Mammary epithelial cell (primary cell): ENCODE measurements at regions not wholly inside any gene's neighbourhood (a gene's known extent, or its start where the extent isn't known, plus 50 kb on each side); places are given as distances from the start of the nearest gene placed in this dataset.

Experiments used
- EZH2 ChIP-seq: IDR thresholded peaks from 2 replicates; pipeline ENCODE4 v1.6.1; 2012; ENCODE audit warnings: low read length, inconsistent platforms, borderline replicate concordance
- TF ChIP-seq, protein P1 (sequence below), 2 donors: IDR thresholded peaks in 1 of 2; conservative IDR thresholded peaks in 1 of 2; 2 replicates each; pipeline ENCODE4 v1.5.1; 2011 to 2012; ENCODE audit warnings: inconsistent platforms in 2 of 2, low read length in 2 of 2, mild to moderate bottlenecking in 2 of 2, control low read depth in 1 of 2, low read depth in 1 of 2; ENCODE audit not compliant: insufficient read depth in 1 of 2; ENCODE audit errors: extremely low read depth in 1 of 2

DNA sequence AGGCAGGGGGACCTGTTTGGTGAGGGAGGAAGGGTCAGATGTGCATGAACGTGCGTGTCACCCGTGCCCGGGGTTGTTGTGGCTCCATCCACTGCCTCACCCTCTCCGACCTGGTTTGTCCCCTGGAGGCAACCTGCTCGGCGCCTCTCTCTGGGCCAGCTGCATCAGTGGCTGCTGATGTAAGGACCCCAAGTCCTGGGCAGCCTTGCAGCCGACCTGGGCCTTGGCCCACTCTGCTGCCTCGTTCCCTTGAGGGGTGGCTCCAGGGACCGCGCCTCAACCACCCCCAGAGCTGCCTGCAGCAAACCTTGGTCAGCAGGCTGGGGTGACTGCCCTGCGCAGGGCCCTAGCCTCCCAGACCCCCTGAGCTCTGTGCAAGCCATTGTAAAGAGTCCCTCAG is 351.7 kb downstream of the TMEM121 start:
- TF ChIP-seq, protein P1, sequence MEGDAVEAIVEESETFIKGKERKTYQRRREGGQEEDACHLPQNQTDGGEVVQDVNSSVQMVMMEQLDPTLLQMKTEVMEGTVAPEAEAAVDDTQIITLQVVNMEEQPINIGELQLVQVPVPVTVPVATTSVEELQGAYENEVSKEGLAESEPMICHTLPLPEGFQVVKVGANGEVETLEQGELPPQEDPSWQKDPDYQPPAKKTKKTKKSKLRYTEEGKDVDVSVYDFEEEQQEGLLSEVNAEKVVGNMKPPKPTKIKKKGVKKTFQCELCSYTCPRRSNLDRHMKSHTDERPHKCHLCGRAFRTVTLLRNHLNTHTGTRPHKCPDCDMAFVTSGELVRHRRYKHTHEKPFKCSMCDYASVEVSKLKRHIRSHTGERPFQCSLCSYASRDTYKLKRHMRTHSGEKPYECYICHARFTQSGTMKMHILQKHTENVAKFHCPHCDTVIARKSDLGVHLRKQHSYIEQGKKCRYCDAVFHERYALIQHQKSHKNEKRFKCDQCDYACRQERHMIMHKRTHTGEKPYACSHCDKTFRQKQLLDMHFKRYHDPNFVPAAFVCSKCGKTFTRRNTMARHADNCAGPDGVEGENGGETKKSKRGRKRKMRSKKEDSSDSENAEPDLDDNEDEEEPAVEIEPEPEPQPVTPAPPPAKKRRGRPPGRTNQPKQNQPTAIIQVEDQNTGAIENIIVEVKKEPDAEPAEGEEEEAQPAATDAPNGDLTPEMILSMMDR (conservative IDR thresholded peaks at IDR 0.05 in 1 of 2, IDR thresholded peaks at IDR 0.05 in 1 of 2; ENCODE audit: extremely low read depth in 1 of 2, insufficient read depth in 1 of 2, low read depth in 1 of 2, low read length in 2 of 2) = no peak
- TF ChIP-seq EZH2 = no peak
